ENCODE measurements at regions not wholly inside any gene's neighbourhood (a gene's known extent, or its start where the extent isn't known, plus 50 kb on each side); places are given as distances from the start of the nearest gene placed in this dataset.

DNA sequence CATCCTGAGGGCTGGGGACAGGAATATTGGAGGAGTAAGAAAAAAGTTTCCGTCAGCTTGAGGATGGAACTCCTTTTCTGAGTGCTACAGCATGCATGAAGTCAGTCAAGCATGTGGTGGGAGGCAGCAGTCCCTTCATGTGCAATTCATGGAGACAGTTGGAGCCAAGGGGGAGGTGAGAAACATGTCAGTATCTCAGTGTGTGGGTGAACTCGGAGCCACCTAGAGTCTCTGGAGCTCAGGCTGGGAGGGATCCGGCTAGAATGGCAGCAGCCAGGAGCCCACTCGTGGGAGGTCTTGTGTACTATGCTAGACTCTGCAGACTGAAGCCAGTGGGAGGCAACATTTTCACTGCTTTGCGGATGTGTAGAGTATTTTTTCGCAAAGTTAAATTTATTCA, 60.3 kb downstream of the AVPR1A start:
- no peak for DNase-seq (ENCODE audit: low spot score)

DNA sequence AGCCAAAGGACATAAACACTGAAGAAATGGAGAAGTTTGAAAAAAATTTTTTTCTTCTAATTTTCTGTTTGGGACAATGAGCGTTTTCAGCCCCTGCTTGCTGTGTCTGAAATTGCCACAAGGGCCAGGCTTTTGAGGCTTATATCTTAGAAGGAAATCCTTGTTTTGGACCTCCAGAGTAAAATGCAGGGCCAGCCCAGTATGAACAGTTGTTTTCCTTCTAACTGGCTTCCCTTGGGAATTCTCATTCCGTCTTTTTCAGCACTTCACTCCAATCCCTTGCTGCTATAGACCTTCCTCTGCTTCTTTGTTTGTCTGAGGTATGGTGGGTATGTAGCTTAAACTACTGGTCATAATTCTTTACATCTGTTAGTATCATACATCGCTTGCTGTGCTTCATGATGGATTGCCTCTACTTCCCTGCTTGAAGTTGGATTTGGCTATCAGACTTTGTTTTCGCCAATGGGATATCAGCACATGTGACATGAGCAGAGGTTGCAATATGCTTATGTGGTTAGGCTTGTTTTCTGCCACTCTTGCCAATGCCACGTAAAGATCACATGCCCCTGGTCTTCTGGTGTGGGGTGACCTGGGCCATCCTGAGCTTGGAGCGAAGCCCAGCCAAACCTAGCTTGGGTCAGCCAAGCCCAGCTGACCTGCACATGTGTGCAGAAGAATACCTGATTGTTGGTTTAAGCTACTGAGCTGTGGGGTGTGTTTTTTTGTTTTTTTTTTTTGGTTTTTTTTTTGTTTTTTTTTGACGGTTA, 64.7 kb downstream of the AVPR1A start:
- no peak for DNase-seq (ENCODE audit: low spot score)

DNA sequence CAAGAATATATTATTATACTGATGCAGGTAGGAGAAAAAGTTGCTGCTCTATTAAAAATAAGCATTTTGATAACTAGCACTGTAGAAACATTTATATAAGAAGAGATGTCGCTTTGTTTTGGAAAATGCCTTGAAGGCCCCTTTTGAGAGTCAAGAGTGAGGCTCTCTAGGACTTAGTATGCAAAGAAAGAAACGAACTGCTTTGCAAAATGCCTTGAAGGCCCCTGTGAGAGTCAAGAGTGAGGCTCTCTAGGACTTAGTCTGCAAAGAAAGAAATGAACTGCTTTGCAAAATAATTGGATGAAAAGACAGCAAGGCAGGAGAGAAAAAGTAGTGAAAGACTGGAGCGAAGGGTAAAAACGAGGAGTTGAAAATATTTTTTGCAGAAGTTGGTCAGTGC, 65.9 kb downstream of the AVPR1A start:
- DNase-seq (ENCODE audit: low spot score) = no peak

DNA sequence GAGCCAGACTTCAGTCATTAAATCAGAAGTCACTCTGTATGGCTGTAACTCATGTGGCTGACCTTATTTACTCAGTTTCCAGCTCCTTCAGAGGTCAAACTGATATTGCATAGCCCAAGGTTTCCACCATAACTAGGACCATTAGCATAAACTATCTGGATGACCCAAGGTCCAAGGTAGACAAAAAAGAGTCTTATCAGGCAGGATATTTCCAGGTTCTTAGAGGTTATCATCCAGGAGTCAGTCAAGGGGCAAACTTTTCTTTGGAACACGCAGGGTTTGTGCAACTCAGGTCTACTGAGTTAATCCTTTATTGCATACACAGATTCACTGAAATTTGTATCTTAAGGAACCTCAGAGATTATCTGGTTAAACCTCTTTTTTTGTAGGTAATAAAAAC, 66.5 kb downstream of the AVPR1A start:
- DNase-seq (ENCODE audit: low spot score) = no peak

DNA sequence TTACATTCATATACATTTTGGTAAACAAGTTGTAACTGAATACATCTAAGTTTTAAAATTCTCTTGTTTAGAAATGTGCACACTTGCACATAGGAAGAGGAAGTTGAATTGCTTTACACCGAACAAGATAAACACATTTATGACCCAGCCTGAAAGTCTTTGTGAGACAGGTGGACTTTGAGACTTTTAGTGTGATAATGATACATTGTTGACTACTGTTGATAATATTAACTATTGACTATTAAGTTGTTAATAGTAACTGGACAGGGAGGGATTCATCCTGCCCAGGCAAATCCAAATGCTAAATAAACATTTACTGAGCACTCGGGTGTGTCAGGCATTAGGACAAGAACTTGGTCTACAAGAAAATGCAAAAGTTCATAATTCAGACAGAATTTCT, 68.0 kb downstream of the AVPR1A start:
- no peak for DNase-seq (ENCODE audit: low spot score)

DNA sequence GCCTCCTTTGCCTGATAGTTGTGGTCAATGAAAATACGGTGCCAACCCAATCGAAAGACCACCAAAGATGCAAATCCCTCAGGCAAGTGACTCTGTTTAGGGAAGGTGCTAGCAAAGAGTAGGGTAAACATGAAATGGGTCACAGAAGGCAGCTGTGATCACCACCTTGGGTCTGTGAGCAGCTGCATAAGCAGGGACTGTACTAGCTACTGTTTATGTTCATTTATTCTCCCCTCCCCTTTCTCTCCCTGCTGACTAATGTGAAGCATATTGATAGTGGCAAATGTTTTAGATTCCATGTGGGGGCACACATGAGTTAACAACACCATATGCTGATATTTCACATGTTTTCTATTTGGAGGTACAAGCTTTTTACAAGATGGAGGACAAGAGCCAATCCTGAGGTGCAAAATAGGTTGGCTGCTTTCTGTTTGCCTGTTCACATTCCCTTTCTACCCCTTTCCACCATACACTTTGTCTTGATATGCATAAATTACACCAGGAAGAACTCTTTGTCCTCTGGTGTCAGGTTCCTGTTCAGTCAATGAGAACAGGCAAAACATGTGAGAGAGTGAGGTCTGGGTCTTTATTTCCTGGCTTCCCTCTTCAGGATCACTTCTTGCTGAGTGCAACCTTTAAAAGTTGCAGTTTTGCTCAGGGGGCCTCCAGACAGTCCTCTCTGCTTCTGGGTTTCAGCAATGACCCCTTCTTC, 71.1 kb downstream of the AVPR1A start:
- DNase-seq (ENCODE audit: low spot score) = no peak

DNA sequence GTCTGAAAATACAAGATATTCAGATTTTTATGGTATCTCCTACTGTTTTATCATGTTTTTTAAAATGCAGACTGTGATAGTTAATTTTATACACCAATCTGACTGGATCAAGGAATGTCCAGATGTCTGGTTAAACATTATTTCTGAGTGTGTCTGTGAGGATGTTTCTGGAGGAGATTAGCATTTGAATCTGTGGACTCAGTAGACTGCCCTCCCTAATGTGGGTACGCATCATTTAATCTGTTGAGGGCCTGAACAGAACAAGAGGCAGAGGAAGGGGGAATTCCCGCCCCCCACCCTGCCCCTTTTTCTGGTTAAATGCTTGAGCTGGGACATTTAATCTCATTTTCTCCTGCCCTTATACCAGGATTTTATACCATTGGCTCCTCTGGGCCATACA, 72.1 kb downstream of the AVPR1A start:
- no peak for DNase-seq (ENCODE audit: low spot score)

DNA sequence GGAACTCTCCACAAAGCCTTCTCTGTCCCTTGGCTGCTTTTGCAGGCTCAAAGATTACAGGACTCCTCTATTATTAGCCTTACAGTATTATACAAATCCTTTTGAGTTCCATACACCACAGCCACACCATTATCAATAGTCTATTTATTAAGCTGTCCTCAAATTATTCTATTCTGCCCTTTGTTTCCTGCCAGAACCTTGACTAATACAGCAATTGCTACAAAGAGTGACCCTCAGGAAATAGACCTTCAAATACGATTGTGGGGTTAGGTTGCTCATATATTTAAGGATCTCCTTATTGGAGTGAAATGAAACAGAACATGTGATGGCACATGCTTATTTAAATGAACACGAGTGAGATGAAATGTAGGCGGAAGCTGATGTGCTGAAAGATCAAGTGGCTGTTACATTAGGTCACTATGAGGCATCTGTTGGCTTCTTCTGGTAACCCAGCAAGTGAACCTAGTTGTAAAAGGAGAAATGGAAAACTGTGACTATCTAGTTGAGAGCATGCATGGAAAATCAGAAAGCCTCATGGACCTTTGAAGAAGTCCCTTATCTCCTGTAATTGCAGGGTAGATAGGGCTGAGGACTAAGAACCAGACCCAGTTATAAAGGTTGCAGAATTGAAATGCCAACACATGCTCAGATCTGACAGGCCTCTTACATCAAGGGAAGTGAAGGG, 75.5 kb downstream of the AVPR1A start:
- DNase-seq (ENCODE audit: low spot score) = no peak

DNA sequence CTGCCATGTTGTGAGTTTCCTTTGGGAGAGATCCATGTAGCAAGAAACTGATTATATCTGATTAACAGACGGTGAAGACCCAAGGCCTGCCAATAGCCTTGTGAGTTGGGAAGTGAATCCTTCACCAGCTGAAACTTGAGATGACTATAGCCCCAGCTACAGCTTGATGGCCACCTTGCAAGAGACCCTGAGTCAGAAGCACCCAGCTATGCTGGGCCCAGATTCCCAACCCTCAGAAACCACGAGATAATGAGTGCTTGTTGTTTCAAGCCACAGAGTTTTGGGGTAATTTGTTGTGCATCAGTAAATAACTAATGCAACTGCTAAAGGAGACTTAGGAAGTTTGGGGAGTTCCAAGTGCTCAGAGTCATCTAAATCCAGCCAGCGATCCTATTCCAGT, 80.3 kb downstream of the AVPR1A start:
- DNase-seq (ENCODE audit: low spot score) = no peak

DNA sequence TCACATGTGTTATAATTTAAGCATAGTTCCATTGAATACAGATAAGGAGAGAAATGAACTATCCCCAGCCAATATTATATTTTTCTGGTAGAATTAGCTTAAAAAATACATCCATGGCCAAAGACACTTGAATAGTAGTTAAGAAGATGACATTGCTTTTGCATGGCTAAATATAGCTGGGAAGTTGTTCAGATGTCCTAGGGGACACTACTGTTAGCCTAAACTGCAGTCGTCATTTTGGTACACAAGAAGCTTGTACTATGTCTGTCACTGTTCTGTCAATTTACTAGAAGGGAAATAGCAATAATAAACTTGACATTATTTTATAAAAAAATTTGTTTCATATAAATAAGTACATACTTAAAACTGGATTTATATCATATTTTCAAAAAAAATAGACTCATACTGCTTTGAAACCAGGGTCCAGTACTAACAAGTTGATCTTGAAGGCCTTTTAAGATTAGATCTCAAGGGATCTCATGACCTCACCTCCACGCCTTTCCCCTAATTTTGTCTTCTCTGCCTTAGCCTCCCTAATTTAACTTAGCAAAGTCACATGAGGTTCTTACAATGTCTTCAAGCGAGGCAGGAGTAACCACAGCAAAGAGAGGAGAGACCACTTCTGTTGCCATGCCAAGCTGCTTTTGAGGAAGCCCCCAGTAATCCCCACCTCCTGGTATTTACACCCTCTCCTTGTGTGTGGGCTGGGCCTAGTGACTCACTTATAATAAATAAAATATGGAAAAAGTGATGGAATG, 81.0 kb downstream of the AVPR1A start:
- no peak for DNase-seq (ENCODE audit: low spot score)

DNA sequence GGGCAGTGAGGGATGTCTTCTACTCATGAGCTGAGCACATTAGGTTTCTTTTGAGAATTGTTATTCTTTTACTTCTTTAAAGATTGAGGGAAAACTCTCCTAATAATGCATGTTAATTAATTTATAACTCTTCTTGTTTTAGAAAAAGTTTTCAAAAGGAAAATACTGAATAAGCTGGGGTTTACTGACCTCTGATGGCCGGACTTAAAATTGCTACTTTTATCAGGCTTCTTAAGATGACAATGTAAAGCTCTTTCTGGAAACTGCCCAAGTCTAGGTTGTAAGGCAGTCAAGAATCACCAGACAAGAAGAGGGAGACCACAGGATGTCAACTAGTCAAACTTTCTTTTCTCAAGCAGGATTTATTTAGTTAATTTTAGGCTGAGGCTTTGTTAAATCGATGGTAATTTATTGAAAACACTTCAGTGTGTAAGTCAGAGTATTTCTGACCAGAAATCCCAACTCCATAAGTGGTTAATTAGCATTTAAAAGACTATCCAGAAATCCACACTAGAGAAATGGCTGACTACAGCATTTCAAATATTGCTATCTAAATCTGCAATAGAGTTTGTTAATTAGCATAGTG, 82.1 kb downstream of the AVPR1A start:
- peak; percentile 43 for DNase-seq (ENCODE audit: low spot score)

DNA sequence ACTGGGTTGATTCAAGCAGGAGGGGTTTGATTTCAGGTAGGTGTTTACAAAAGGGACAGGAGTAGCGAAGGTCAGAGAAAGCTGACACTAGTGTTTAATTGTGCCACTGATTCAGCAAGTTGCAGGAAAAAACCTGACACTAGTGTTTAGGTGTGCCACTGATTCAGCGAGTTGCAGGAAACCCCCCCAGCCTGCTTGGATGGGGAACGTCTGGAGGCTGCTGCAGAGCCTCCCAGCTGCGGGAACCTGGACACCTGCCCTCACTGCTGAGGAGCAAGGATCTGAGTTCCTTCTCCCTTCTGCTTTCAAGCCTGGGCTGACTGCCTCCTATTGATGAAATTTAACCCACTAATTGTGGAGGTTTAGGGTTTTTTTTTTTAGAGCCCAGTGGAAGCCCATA, 84.2 kb downstream of the AVPR1A start:
- no peak for DNase-seq (ENCODE audit: low spot score)

DNA sequence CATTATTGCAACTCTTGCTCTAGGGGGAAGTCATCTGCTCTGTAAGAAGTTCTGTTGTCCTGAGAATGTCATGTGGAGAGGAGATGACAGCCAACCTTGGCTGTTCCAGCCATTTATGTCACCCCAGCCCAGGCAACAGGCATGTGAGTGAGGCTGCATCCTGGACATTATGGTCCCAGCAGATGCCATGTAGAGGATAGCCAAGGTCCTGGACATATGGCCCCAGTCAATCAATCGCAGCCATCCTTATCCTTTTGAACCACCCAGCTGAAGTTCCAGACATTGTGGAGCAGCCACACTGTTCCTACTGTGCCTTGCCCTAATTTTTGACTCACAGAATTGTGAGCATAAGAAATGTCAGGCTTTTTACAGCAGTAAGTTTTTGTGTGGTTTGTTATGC, 84.9 kb downstream of the AVPR1A start:
- no peak for DNase-seq (ENCODE audit: low spot score)

DNA sequence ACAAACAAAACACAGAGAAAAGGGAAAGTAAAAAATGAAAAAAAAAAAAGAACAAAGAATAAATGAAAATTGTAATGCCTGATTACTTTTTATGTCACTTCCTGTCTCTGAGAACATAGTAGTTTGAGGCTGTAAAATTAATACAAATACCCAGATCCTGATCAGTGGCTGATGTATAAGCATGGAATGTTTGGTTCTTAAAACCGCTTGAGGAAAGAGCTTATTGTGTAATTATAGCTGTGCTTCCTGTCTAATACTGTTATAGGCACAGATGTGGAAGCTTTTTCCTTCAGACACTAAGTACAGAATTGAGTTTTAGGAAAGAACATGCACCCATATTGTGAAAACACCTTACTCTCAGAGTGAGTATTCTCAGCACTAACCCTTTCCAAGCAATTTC, 86.9 kb downstream of the AVPR1A start:
- DNase-seq (ENCODE audit: low spot score) = no peak

DNA sequence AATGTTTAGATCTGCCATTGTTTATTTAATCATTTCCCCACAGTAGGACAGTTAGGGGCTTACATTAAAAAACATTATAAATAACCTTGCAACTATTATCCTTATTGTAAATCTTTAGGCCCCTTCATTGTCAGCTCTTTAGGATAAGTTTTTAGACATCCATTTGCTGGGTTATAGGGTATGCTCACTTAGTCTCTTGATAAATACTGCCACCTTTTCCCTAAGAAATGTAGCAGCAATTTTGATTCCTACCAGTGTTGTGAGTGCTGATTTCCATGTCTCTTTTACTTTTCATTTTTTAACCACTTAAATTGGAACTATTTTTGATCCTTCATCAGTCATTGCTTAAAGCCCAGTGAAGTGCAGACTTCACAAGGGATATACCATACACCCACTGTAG, 94.4 kb downstream of the AVPR1A start:
- DNase-seq (ENCODE audit: low spot score) = no peak

DNA sequence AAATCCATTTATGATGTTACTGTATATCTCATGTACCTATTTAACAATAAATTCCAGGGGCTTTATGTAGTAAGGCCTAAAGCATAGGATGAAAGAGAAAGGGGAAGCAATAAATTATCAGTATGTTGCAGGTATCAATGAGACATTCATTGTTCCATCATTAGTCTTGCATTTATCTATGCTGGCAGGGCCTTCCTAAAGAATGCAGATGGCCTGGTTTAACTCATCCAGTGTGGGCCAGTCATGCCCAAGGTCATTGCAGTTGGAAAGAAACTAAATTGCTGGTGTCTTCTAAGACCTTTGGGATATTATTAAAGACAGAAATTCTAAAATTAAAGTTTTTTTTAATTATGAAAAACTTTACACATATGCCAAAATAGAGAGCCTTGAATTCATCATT, 98.3 kb downstream of the AVPR1A start:
- DNase-seq (ENCODE audit: low spot score) = no peak

DNA sequence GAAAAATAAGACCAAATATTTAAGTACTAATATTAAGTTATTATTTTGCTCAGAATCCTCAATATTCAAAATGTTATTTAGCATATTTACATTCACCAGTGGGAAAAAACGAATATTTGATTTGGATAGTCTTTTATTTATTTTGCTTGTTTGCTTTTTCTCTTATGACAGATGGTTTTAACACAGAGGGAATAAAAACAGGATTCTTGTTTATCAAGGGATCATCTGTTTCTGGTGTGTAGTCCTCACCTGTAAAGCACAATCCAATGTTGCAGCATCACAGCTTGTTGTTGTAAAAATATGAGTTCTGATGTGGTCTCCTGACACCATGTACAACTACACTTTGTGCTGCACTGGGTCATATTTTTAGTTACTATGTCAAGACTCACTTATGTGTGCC, 103.9 kb downstream of the AVPR1A start:
- no peak for DNase-seq (ENCODE audit: low spot score)

DNA sequence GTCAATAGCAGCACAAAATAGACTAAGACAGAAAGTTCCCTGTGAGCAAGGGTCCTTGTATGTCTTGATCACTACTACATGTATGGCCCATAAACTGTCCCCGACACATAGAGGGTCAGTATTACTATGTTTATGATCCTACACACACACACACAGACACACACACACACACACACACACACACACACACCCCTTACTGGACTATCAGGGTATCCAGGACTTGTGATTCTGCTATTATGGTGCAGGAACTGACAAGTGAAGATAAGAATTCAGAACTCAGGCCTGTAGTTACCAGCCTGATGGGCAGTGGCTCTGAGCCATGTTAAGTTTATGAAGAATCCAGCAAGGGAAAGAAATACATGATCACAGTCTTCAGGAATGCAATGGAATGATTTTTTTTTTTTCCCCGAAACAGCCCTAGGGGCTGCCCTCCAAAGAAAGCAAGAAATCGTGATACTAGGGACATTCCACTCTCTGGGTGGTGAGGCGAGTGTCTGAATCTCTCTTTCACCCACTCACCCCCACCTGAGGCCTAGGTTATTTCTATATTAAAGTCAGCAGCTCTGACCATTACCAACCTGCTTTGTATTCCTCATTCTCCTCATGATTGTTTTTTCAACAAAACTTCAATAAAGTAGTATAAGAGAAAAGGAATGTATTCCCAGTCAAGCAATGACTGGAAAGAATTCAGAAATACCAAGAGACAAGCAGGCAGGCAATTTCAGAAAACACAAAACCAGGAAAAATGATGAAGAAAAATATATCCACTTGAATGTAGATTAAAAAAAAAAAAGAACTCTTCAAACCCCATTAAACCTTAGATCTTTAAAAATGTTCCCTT, 105.8 kb downstream of the AVPR1A start:
- DNase-seq (ENCODE audit: low spot score) = no peak

DNA sequence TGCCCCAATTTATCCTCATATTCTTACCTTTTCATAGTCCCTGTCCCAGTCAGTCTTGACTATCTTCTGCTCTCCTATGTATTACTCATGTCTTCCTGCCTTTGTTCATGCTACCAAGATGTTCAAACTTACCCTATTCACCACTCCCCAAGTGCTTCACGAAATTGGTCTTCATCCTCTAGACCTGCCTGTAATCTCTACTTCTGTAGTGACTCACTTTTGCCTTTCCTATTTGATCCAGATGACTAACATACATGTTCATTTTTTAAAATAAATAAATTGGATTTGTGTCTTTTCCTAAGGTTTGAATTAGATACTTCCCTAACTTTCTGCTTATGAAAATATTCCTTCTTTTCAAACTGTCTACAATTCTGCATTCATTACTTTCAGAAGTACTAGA, 107.7 kb upstream of the PPM1H start:
- no peak for DNase-seq (ENCODE audit: low spot score)

DNA sequence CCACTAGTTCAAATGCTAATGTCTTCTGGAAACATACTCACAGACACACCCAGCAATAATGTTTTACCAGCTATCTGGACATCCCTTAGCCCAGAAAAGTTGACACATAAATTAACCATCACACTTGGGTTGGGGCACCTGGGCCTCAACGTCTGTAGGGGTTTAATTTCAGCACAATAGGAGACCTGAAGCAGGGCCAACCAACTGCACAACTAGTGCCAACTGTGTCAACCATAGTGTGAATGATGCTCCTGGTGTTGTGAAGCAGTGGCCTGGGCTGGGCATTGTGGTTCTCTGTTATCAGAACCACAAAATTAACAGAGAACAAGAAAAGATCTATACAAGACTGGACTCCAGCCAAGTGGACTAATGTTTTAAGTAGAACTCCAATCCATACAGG, 106.7 kb upstream of the PPM1H start:
- DNase-seq (ENCODE audit: low spot score) = no peak

DNA sequence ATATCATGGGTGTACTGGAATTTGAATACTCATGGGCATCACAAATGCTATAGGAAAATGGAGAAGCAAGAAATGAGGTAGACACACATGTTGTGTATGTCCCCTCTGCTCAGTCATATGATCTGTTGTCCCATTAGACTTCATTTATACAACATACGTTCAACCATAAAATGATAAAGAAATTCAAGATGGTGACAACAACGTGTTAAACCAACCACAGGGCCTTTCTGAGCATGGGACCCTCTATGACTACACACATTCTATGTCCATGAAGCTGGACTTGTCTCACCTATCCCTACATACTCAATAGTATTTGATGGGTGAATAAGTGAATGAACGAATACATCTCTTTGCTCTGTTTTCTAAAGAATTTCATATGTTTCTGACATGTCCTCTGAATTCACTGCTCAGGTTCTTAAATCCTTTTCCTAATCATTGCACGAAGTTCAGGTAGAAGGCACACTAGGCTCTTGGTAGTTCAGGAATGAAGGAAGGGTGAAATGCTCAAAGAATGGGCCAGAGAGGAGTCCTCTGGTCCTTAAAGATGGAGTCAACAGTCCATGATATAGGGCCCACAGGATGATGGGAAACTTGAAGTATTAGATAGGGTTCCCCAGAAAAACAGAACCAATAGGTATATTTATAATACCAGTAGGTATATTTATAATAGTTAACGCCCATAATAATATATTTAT, 105.7 kb upstream of the PPM1H start:
- DNase-seq (ENCODE audit: low spot score) = no peak

Data from D341Med (cell line).